Fibroblast of lung (primary cell): ENCODE measurements at regions not wholly inside any gene's neighbourhood (a gene's known extent, or its start where the extent isn't known, plus 50 kb on each side); places are given as distances from the start of the nearest gene placed in this dataset.

ENCODE experiments used
- EZH2 ChIP-seq: IDR thresholded peaks from 2 replicates; pipeline ENCODE4 v1.5.1; 2012; ENCODE audit warnings: low read length, control low read depth, mild to moderate bottlenecking; ENCODE audit errors: missing control alignments
- TF ChIP-seq, protein P1 (sequence below), 2 donors: IDR thresholded peaks in 1 of 2; conservative IDR thresholded peaks in 1 of 2; 1 replicate in 1 of 2; 2 replicates in 1 of 2; pipeline ENCODE4 v1.5.1; 2011 to 2012; ENCODE audit warnings: low read length in 2 of 2, control low read depth in 1 of 2, inconsistent platforms in 1 of 2, low read depth in 1 of 2, mild to moderate bottlenecking in 1 of 2

DNA sequence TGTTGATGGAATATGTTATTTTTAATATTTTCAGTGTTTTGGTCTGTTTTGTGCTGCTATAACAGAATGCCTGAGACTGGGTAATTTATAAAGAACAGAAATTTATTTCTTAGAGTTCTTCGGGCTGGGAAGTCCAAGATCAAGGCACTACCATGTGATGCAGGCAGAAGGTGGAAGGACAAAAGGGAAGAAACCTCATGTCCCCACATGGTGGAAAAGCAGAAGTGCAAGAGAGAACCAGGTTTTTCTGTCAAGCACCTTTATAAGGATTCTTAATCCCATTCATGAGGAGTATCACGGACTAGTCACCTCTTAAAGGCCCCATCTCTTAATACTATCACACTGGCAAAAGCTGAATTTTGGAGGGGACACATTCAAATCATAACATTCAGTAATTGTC lies 57.9 kb upstream of the EPHB3 start:
- no peak for TF ChIP-seq EZH2
- TF ChIP-seq, protein P1, sequence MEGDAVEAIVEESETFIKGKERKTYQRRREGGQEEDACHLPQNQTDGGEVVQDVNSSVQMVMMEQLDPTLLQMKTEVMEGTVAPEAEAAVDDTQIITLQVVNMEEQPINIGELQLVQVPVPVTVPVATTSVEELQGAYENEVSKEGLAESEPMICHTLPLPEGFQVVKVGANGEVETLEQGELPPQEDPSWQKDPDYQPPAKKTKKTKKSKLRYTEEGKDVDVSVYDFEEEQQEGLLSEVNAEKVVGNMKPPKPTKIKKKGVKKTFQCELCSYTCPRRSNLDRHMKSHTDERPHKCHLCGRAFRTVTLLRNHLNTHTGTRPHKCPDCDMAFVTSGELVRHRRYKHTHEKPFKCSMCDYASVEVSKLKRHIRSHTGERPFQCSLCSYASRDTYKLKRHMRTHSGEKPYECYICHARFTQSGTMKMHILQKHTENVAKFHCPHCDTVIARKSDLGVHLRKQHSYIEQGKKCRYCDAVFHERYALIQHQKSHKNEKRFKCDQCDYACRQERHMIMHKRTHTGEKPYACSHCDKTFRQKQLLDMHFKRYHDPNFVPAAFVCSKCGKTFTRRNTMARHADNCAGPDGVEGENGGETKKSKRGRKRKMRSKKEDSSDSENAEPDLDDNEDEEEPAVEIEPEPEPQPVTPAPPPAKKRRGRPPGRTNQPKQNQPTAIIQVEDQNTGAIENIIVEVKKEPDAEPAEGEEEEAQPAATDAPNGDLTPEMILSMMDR (conservative IDR thresholded peaks at IDR 0.05 in 1 of 2, IDR thresholded peaks at IDR 0.05 in 1 of 2; ENCODE audit: low read depth in 1 of 2, low read length in 2 of 2): no peak
